ENCODE measurements at regions not wholly inside any gene's neighbourhood (a gene's known extent, or its start where the extent isn't known, plus 50 kb on each side); places are given as distances from the start of the nearest gene placed in this dataset.

DNA sequence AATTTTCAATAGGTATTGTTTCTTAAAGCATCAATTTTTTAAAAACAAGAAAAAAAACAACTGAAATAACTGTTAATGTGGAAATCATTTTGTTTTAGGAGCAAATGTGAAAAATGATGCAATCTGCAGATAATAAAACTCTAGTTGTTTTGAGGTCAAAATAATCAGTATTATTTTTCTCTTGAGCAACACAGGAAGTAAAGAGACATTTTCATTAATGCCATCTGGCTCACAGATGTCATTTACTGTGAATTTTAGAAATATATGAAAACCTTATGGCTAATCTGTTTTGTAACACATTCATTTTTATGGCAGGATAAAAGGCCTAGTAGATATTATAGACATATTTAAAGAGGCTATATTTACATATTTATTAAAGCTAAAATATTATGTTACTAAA lies 141.6 kb downstream of the PCDH18 start:
- TF ChIP-seq POLR2A (IDR thresholded peaks at IDR 0.05): no peak
- TF ChIP-seq, protein P1, sequence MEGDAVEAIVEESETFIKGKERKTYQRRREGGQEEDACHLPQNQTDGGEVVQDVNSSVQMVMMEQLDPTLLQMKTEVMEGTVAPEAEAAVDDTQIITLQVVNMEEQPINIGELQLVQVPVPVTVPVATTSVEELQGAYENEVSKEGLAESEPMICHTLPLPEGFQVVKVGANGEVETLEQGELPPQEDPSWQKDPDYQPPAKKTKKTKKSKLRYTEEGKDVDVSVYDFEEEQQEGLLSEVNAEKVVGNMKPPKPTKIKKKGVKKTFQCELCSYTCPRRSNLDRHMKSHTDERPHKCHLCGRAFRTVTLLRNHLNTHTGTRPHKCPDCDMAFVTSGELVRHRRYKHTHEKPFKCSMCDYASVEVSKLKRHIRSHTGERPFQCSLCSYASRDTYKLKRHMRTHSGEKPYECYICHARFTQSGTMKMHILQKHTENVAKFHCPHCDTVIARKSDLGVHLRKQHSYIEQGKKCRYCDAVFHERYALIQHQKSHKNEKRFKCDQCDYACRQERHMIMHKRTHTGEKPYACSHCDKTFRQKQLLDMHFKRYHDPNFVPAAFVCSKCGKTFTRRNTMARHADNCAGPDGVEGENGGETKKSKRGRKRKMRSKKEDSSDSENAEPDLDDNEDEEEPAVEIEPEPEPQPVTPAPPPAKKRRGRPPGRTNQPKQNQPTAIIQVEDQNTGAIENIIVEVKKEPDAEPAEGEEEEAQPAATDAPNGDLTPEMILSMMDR (IDR thresholded peaks at IDR 0.05): no peak

Data from vagina (tissue), 2 donors.